HepG2 (cell line): ENCODE measurements at regions not wholly inside any gene's neighbourhood (a gene's known extent, or its start where the extent isn't known, plus 50 kb on each side); places are given as distances from the start of the nearest gene placed in this dataset.

ENCODE experiments used
- ATAD3A ChIP-seq: sonication (generic); formaldehyde crosslinking; IDR thresholded peaks from 2 replicates; pipeline ENCODE4 v1.4.0; 2020; ENCODE audit warnings: missing genetic modification reagents
- HDAC1 ChIP-seq: sonication (generic); formaldehyde crosslinking; IDR thresholded peaks from 2 replicates; pipeline ENCODE4 v1.5.1; 2020; ENCODE audit warnings: mild to moderate bottlenecking, missing genetic modification reagents
- MAZ ChIP-seq, 2 experiments: sonication (generic) in 1 of 2; formaldehyde crosslinking in 1 of 2; IDR thresholded peaks; 2 replicates each; pipeline versions ENCODE4 v1.5.0 to v1.6.1; 2012 to 2020; ENCODE audit warnings: low read depth in 2 of 2, mild to moderate bottlenecking in 2 of 2, borderline replicate concordance in 1 of 2, improper control_type of control experiment in 1 of 2, low read length in 1 of 2, missing genetic modification reagents in 1 of 2, moderate library complexity in 1 of 2
- MED13 ChIP-seq: sonication (generic); formaldehyde crosslinking; IDR thresholded peaks from 2 replicates; pipeline ENCODE4 v1.5.0; 2020; ENCODE audit warnings: missing genetic modification reagents
- NPAS2 ChIP-seq: sonication (generic); formaldehyde crosslinking; IDR thresholded peaks from 2 replicates; pipeline ENCODE4 v1.8.0; 2022; ENCODE audit warnings: mild to moderate bottlenecking, missing genetic modification reagents, borderline replicate concordance
- NR0B2 ChIP-seq: sonication (generic); formaldehyde crosslinking; IDR thresholded peaks from 2 replicates; pipeline ENCODE4 v1.4.0; 2020; ENCODE audit warnings: mild to moderate bottlenecking, missing genetic modification reagents
- PHF21A ChIP-seq: sonication (generic); formaldehyde crosslinking; IDR thresholded peaks from 2 replicates; pipeline ENCODE4 v1.5.0; 2020; ENCODE audit warnings: mild to moderate bottlenecking, missing genetic modification reagents
- SIN3B ChIP-seq: fragments of 150-350 bp; IDR thresholded peaks from 2 replicates; pipeline ENCODE4 v1.6.1; 2014; ENCODE audit warnings: low read length
- SP2 ChIP-seq: sonication (generic); formaldehyde crosslinking; IDR thresholded peaks from 2 replicates; pipeline ENCODE4 v1.5.1; 2020; ENCODE audit warnings: mild to moderate bottlenecking, missing genetic modification reagents
- SSRP1 ChIP-seq: IDR thresholded peaks from 2 replicates; pipeline ENCODE4 v1.6.1; 2016; ENCODE audit warnings: control low read depth
- STAG1 ChIP-seq: sonication (generic); formaldehyde crosslinking; IDR thresholded peaks from 2 replicates; pipeline ENCODE4 v1.4.0; 2020; ENCODE audit warnings: missing genetic modification reagents
- TMF1 ChIP-seq: sonication (generic); formaldehyde crosslinking; IDR thresholded peaks from 2 replicates; pipeline ENCODE4 v1.8.1; 2022; ENCODE audit warnings: low read depth, missing genetic modification reagents
- TRIM24 ChIP-seq: sonication (generic); formaldehyde crosslinking; IDR thresholded peaks from 2 replicates; pipeline ENCODE4 v1.8.0; 2022; ENCODE audit warnings: mild to moderate bottlenecking, missing genetic modification reagents
- ZFAT ChIP-seq: sonication (generic); formaldehyde crosslinking; conservative IDR thresholded peaks from 2 replicates; pipeline ENCODE4 v1.8.1; 2023; ENCODE audit warnings: missing genetic modification reagents, inconsistent platforms
- ZMYM2 ChIP-seq: sonication (generic); formaldehyde crosslinking; IDR thresholded peaks from 2 replicates; pipeline ENCODE4 v1.8.0; 2022; ENCODE audit warnings: mild to moderate bottlenecking, missing genetic modification reagents
- ZMYM4 ChIP-seq: sonication (generic); formaldehyde crosslinking; IDR thresholded peaks from 2 replicates; pipeline ENCODE4 v1.8.1; 2023; ENCODE audit warnings: mild to moderate bottlenecking, missing genetic modification reagents
- ZNF460 ChIP-seq: sonication (generic); formaldehyde crosslinking; IDR thresholded peaks from 2 replicates; pipeline ENCODE4 v1.5.1; 2020; ENCODE audit warnings: missing genetic modification reagents, mild to moderate bottlenecking, borderline replicate concordance
- ZNF513 ChIP-seq: sonication (generic); formaldehyde crosslinking; conservative IDR thresholded peaks from 2 replicates; pipeline ENCODE4 v1.5.0; 2020; ENCODE audit warnings: missing genetic modification reagents
- ZNF567 ChIP-seq: sonication (generic); formaldehyde crosslinking; IDR thresholded peaks from 2 replicates; pipeline ENCODE4 v1.8.1; 2023; ENCODE audit warnings: mild to moderate bottlenecking, missing genetic modification reagents, borderline replicate concordance
- ZNF749 ChIP-seq: sonication (generic); formaldehyde crosslinking; IDR thresholded peaks from 2 replicates; pipeline ENCODE4 v1.8.0; 2022; ENCODE audit warnings: mild to moderate bottlenecking, missing genetic modification reagents, moderate library complexity, borderline replicate concordance
- ZNF891 ChIP-seq: sonication (generic); formaldehyde crosslinking; IDR thresholded peaks from 2 replicates; pipeline ENCODE4 v1.5.0; 2020; ENCODE audit warnings: mild to moderate bottlenecking, missing genetic modification reagents
- TF ChIP-seq, protein P1 (sequence below): sonication (generic); formaldehyde crosslinking; IDR thresholded peaks from 2 replicates; pipeline ENCODE4 v1.5.1; 2020; ENCODE audit warnings: mild to moderate bottlenecking, missing genetic modification reagents, moderate library complexity
- TF ChIP-seq, protein P2 (sequence below): IDR thresholded peaks from 2 replicates; pipeline ENCODE4 v1.4.0; 2020; ENCODE audit warnings: mild to moderate bottlenecking, missing genetic modification reagents
- TF ChIP-seq, protein P3 (sequence below), 2 experiments: fragments of 450-650 bp in 1 of 2; sonication (generic) in 1 of 2; formaldehyde crosslinking; IDR thresholded peaks; 2 replicates each; pipeline versions ENCODE4 v1.5.0 to v1.8.0; 2020 to 2022; ENCODE audit warnings: mild to moderate bottlenecking in 1 of 2, missing genetic modification reagents in 1 of 2

GRCh38 chr5:40446910-40447309 is 232.8 kb upstream of the PTGER4 start (continued):
- TF ChIP-seq, protein P1, sequence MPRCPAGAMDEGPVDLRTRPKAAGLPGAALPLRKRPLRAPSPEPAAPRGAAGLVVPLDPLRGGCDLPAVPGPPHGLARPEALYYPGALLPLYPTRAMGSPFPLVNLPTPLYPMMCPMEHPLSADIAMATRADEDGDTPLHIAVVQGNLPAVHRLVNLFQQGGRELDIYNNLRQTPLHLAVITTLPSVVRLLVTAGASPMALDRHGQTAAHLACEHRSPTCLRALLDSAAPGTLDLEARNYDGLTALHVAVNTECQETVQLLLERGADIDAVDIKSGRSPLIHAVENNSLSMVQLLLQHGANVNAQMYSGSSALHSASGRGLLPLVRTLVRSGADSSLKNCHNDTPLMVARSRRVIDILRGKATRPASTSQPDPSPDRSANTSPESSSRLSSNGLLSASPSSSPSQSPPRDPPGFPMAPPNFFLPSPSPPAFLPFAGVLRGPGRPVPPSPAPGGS = no peak
- no peak for TF ChIP-seq TMF1 (CRISPR knock-in tag)
- no peak for TF ChIP-seq SSRP1 (CRISPR knock-in tag)
- TF ChIP-seq ZMYM4 (CRISPR knock-in tag) = peak; percentile 60; the same call in 1 of the 2 replicates
- TF ChIP-seq PHF21A (CRISPR knock-in tag) = peak; percentile 63; the same call in 1 of the 2 replicates
- TF ChIP-seq, protein P2, sequence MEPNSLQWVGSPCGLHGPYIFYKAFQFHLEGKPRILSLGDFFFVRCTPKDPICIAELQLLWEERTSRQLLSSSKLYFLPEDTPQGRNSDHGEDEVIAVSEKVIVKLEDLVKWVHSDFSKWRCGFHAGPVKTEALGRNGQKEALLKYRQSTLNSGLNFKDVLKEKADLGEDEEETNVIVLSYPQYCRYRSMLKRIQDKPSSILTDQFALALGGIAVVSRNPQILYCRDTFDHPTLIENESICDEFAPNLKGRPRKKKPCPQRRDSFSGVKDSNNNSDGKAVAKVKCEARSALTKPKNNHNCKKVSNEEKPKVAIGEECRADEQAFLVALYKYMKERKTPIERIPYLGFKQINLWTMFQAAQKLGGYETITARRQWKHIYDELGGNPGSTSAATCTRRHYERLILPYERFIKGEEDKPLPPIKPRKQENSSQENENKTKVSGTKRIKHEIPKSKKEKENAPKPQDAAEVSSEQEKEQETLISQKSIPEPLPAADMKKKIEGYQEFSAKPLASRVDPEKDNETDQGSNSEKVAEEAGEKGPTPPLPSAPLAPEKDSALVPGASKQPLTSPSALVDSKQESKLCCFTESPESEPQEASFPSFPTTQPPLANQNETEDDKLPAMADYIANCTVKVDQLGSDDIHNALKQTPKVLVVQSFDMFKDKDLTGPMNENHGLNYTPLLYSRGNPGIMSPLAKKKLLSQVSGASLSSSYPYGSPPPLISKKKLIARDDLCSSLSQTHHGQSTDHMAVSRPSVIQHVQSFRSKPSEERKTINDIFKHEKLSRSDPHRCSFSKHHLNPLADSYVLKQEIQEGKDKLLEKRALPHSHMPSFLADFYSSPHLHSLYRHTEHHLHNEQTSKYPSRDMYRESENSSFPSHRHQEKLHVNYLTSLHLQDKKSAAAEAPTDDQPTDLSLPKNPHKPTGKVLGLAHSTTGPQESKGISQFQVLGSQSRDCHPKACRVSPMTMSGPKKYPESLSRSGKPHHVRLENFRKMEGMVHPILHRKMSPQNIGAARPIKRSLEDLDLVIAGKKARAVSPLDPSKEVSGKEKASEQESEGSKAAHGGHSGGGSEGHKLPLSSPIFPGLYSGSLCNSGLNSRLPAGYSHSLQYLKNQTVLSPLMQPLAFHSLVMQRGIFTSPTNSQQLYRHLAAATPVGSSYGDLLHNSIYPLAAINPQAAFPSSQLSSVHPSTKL (CRISPR knock-in tag) = peak; percentile 89
- TF ChIP-seq TRIM24 (CRISPR knock-in tag) = no peak
- TF ChIP-seq NPAS2 (CRISPR knock-in tag) = no peak
- no peak for TF ChIP-seq ZNF460 (CRISPR knock-in tag)
- peak; percentile 40; the same call in 1 of the 2 replicates for TF ChIP-seq HDAC1
- no peak for TF ChIP-seq NR0B2
- no peak for TF ChIP-seq STAG1 (CRISPR knock-in tag)
- TF ChIP-seq ZMYM2 (CRISPR knock-in tag) = no peak
- TF ChIP-seq ZNF513 (CRISPR knock-in tag) = no peak
- TF ChIP-seq MAZ (IDR thresholded peaks at IDR 0.05; ENCODE audit: borderline replicate concordance, low read depth, low read length) = no peak
- TF ChIP-seq MAZ (CRISPR knock-in tag; IDR thresholded peaks at IDR 0.05; ENCODE audit: low read depth) = 0 out of 2 replicates have a peak, but pooled peaks have one; percentile 29
- TF ChIP-seq ZFAT (CRISPR knock-in tag) = no peak
- no peak for TF ChIP-seq ZNF567 (CRISPR knock-in tag)
- TF ChIP-seq ZNF891 (CRISPR knock-in tag) = no peak
- no peak for TF ChIP-seq MED13 (CRISPR knock-in tag)
- no peak for TF ChIP-seq SIN3B
- TF ChIP-seq, protein P3, sequence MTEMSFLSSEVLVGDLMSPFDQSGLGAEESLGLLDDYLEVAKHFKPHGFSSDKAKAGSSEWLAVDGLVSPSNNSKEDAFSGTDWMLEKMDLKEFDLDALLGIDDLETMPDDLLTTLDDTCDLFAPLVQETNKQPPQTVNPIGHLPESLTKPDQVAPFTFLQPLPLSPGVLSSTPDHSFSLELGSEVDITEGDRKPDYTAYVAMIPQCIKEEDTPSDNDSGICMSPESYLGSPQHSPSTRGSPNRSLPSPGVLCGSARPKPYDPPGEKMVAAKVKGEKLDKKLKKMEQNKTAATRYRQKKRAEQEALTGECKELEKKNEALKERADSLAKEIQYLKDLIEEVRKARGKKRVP (CRISPR knock-in tag; IDR thresholded peaks at IDR 0.05) = no peak
- no peak for TF ChIP-seq ZNF749 (CRISPR knock-in tag)
- TF ChIP-seq SP2 (CRISPR knock-in tag) = no peak
- TF ChIP-seq ATAD3A (CRISPR knock-in tag) = no peak
